AG09319 (cell line): ENCODE measurements at regions not wholly inside any gene's neighbourhood (a gene's known extent, or its start where the extent isn't known, plus 50 kb on each side); places are given as distances from the start of the nearest gene placed in this dataset.

Source experiments
- DNase-seq: peaks from one replicate; pipeline ENCODE4 v3.0.0-alpha.2; 2010; ENCODE audit warnings: low read depth; ENCODE audit errors: extremely low read depth
- TF ChIP-seq, protein P1 (sequence below): IDR thresholded peaks from 2 replicates; pipeline ENCODE4 v1.5.1; 2011; ENCODE audit warnings: low read depth, mild to moderate bottlenecking, inconsistent platforms, low read length, moderate library complexity

DNA sequence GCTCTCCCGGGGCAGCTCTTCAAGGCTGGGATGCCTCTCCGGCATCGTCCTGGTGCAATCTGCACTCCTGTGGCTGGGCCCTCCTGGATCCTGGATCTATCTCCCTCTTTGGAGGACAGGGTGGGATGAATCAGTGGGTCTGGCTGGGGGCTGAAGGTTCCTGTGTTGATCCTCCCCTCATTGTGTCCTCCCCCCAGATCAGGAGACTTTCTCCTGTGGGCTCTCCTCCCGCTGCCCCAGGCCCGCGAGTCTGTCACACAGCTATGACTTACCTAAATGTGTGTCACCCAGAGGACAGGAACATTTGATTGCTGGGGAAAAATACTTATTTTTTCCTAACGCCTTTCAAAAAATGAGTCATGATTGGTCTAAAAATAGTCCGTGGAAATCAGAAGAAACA, 106.8 kb upstream of the NECTIN1 start:
- DNase-seq = no peak
- TF ChIP-seq, protein P1, sequence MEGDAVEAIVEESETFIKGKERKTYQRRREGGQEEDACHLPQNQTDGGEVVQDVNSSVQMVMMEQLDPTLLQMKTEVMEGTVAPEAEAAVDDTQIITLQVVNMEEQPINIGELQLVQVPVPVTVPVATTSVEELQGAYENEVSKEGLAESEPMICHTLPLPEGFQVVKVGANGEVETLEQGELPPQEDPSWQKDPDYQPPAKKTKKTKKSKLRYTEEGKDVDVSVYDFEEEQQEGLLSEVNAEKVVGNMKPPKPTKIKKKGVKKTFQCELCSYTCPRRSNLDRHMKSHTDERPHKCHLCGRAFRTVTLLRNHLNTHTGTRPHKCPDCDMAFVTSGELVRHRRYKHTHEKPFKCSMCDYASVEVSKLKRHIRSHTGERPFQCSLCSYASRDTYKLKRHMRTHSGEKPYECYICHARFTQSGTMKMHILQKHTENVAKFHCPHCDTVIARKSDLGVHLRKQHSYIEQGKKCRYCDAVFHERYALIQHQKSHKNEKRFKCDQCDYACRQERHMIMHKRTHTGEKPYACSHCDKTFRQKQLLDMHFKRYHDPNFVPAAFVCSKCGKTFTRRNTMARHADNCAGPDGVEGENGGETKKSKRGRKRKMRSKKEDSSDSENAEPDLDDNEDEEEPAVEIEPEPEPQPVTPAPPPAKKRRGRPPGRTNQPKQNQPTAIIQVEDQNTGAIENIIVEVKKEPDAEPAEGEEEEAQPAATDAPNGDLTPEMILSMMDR = no peak

DNA sequence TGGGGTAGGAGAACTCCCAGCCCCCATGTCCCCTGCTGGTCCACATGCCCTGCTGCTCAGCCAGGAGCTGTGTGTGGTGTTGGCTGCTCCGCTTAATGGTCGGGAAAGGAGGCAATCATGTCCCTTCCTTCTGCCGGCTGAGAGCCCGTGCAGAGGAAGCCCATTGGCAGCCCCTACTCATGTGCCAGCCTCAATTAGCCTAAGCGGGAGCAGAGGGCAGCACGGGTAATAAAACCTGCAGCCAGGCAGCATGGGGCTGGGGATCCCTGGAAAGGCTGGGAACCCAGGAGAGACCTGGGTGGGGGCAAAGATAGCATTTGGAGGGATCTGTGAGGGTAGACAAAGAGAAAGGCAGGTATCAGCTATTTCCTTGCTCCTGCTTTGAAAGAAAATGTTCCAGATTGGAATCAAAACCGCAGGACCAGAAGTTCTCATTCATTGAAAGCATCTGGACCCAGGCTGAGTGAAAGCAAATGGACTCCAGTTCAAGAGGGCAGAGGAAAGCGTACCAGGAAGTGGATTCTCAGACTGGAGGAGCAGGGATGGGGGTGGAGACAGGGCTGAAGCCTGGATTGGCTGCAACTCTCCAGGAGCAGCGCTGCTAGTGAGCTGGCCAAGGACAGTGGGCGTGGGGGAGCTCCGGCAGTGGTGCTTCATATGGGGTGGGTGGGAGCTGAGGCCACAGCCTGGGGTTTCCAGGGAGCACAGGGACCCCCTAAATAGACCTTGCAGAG, 103.4 kb upstream of the NECTIN1 start:
- TF ChIP-seq, protein P1 = no peak
- peak; percentile 3 for DNase-seq

GRCh38 chr11:119831011-119831410, 102.0 kb upstream of the NECTIN1 start:
- TF ChIP-seq, protein P1 = no peak
- DNase-seq = no peak

GRCh38 chr11:119830400-119830799, 101.4 kb upstream of the NECTIN1 start:
- TF ChIP-seq, protein P1 = no peak
- DNase-seq = no peak

DNA sequence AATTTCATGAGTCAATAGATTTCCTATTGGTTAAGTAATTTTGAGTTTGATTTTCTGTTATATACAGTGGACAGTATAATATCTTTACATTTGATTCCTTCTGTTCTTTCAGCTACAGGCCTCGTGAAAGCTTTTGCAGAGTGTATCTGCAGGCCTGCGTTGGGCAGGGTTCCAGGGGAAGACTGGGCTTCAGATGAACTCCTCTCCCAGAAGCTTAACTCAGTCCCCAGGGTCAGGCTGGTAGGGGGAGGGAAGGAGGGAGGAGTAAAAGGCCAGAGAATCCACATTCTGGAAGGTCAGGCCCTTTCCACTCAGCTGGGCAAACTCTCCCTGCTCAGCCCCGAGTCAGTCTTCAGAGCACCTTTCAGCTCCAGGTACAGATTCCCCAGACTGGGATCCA, 100.4 kb upstream of the NECTIN1 start:
- TF ChIP-seq, protein P1 = no peak

GRCh38 chr11:119828819-119829218, 99.8 kb upstream of the NECTIN1 start:
- TF ChIP-seq, protein P1 = no peak
- DNase-seq = no peak

More for the DNA sequence above, 100.4 kb upstream of the NECTIN1 start:
- no peak for DNase-seq

DNA sequence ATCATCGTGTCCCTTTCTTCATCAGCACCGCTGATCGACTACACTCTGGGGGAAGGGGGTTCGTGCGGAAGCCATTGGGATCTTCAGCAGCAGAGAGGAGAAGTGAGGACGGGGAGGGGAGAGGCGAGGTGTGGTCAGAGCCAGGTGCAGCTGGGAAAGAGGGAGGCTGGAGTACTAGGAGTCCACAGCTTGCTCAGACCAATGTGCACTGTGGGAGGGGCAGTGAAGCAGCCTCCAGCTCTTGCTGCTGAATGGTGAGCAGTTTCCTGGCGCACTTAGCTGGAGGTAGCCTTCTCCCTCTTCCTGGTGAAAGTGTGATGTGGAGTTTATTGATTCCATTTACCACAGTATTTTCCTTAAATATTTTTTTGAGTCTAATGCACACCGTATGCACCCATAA, 99.0 kb upstream of the NECTIN1 start:
- TF ChIP-seq, protein P1 = no peak
- DNase-seq = no peak
